ENCODE measurements at regions not wholly inside any gene's neighbourhood (a gene's known extent, or its start where the extent isn't known, plus 50 kb on each side); places are given as distances from the start of the nearest gene placed in this dataset.

GRCh38 chr3:159895430-159895829, 93.2 kb upstream of the IL12A start:
- no peak for DNase-seq
- Mint-ChIP-seq H3K4me1 (no peaks in the 10 kb centered on the region), H3K27ac (no peak overlapping the region), H3K36me3 (no peaks in the 10 kb centered on the region), H3K27me3 (peaks cover 9 to 13% of the 10 kb centered on the region in 2 donors), H3K9me3 (no peaks in the 10 kb centered on the region), H3K4me3 (no peak overlapping the region)
- H3K4me1 ChIP-seq (ENCODE audit: insufficient read depth, low read length), result no peaks in the 10 kb centered on the region
- H3K27me3 ChIP-seq (ENCODE audit: insufficient read depth, low read length), result no peaks in the 10 kb centered on the region
- ChIA-PET CTCF (ENCODE audit: partially characterized antibody) (interaction anchor here (1.1 kb wide), 2 partner anchors 9 to 11 kb away, joined by 3 read pairs; no protein-coding TSS in a partner anchor), POLR2A (ENCODE audit: partially characterized antibody) (no interaction called here)
- H3K9me3 ChIP-seq (ENCODE audit: control insufficient read depth in 1 of 2, low read length in 2 of 2), result no peaks in the 10 kb centered on the region
- no peak overlapping the region for H3K27ac ChIP-seq (ENCODE audit: low read depth, low read length)
- intact Hi-C loops (cut with micrococcal nuclease), result no loop called here
- no peak overlapping the region for H3K4me3 ChIP-seq (ENCODE audit: low read length in 2 of 2)
- no peaks in the 10 kb centered on the region for H3K36me3 ChIP-seq (ENCODE audit: insufficient read depth, low read length)

- Histone ChIP-seq H3K36me3 (ENCODE audit: insufficient read depth, low read length) (no peaks in the 10 kb centered on the region), H3K27me3 (ENCODE audit: insufficient read depth, low read length) (no peaks in the 10 kb centered on the region), H3K4me1 (ENCODE audit: insufficient read depth, low read length) (no peaks in the 10 kb centered on the region), H3K4me3 (ENCODE audit: low read length in 2 of 2) (no peak overlapping the region), H3K27ac (ENCODE audit: low read depth, low read length) (no peak overlapping the region), H3K9me3 (ENCODE audit: control insufficient read depth in 1 of 2, low read length in 2 of 2) (no peaks in the 10 kb centered on the region)
- peaks cover 8 to 12% of the 10 kb centered on the region in 2 donors for H3K27me3 Mint-ChIP-seq
- intact Hi-C loops (cut with micrococcal nuclease), result no loop called here
- ChIA-PET CTCF (ENCODE audit: partially characterized antibody) (no interaction called here), POLR2A (ENCODE audit: partially characterized antibody) (no interaction called here)
- no peaks in the 10 kb centered on the region for H3K9me3 Mint-ChIP-seq
- H3K4me1 Mint-ChIP-seq, result no peaks in the 10 kb centered on the region
- no peaks in the 10 kb centered on the region for H3K36me3 Mint-ChIP-seq
- H3K4me3 Mint-ChIP-seq, result no peak overlapping the region
- no peak for DNase-seq
- H3K27ac Mint-ChIP-seq, result no peak overlapping the region
These were observed 92.1 kb upstream of the IL12A start for GRCh38 chr3:159896543-159896942.

GRCh38 chr3:159897331-159898075, 91.1 kb upstream of the IL12A start:
- no peak for DNase-seq
- Histone ChIP-seq H3K4me1 (ENCODE audit: insufficient read depth, low read length) (no peaks in the 10 kb centered on the region), H3K4me3 (ENCODE audit: low read length in 2 of 2) (no peak overlapping the region), H3K36me3 (ENCODE audit: insufficient read depth, low read length) (no peaks in the 10 kb centered on the region), H3K27me3 (ENCODE audit: insufficient read depth, low read length) (no peaks in the 10 kb centered on the region), H3K9me3 (ENCODE audit: control insufficient read depth in 1 of 2, low read length in 2 of 2) (no peaks in the 10 kb centered on the region), H3K27ac (ENCODE audit: low read depth, low read length) (no peak overlapping the region)
- ChIA-PET CTCF (ENCODE audit: partially characterized antibody) (no interaction called here), POLR2A (ENCODE audit: partially characterized antibody) (no interaction called here)
- no peaks in the 10 kb centered on the region for H3K9me3 Mint-ChIP-seq
- H3K27me3 Mint-ChIP-seq, result peaks cover 6 to 13% of the 10 kb centered on the region in 2 donors
- intact Hi-C loops (cut with micrococcal nuclease), result no loop called here
- H3K36me3 Mint-ChIP-seq, result no peaks in the 10 kb centered on the region
- no peak overlapping the region for H3K4me3 Mint-ChIP-seq
- no peak overlapping the region for H3K27ac Mint-ChIP-seq
- H3K4me1 Mint-ChIP-seq, result no peaks in the 10 kb centered on the region

- intact Hi-C loops (cut with micrococcal nuclease), result no loop called here
- H3K4me1 Mint-ChIP-seq, result no peaks in the 10 kb centered on the region
These were observed 90.5 kb upstream of the IL12A start for GRCh38 chr3:159898147-159898546.

GRCh38 chr3:159899166-159899565, 89.5 kb upstream of the IL12A start:
- DNase-seq, result no peak
- H3K27ac Mint-ChIP-seq, result no peak overlapping the region
- no peaks in the 10 kb centered on the region for H3K9me3 Mint-ChIP-seq
- Histone ChIP-seq H3K27me3 (ENCODE audit: insufficient read depth, low read length) (no peaks in the 10 kb centered on the region), H3K4me1 (ENCODE audit: insufficient read depth, low read length) (no peaks in the 10 kb centered on the region), H3K27ac (ENCODE audit: low read depth, low read length) (no peak overlapping the region), H3K4me3 (ENCODE audit: low read length in 2 of 2) (no peak overlapping the region), H3K36me3 (ENCODE audit: insufficient read depth, low read length) (no peaks in the 10 kb centered on the region), H3K9me3 (ENCODE audit: control insufficient read depth in 1 of 2, low read length in 2 of 2) (no peaks in the 10 kb centered on the region)
- no peaks in the 10 kb centered on the region for H3K4me1 Mint-ChIP-seq
- no peaks in the 10 kb centered on the region for H3K36me3 Mint-ChIP-seq
- intact Hi-C loops (cut with micrococcal nuclease), result no loop called here
- H3K4me3 Mint-ChIP-seq, result no peak overlapping the region
- H3K27me3 Mint-ChIP-seq, result peaks cover 6 to 13% of the 10 kb centered on the region in 2 donors
- ChIA-PET POLR2A (ENCODE audit: partially characterized antibody) (no interaction called here), CTCF (ENCODE audit: partially characterized antibody) (no interaction called here)

More at GRCh38 chr3:159898147-159898546, 90.5 kb upstream of the IL12A start:
- Mint-ChIP-seq H3K9me3 (no peaks in the 10 kb centered on the region), H3K4me3 (no peak overlapping the region), H3K27me3 (peaks cover 6 to 13% of the 10 kb centered on the region in 2 donors), H3K27ac (no peak overlapping the region), H3K36me3 (no peaks in the 10 kb centered on the region)
- Histone ChIP-seq H3K4me3 (ENCODE audit: low read length in 2 of 2) (no peak overlapping the region), H3K27me3 (ENCODE audit: insufficient read depth, low read length) (no peaks in the 10 kb centered on the region), H3K4me1 (ENCODE audit: insufficient read depth, low read length) (no peaks in the 10 kb centered on the region), H3K36me3 (ENCODE audit: insufficient read depth, low read length) (no peaks in the 10 kb centered on the region), H3K27ac (ENCODE audit: low read depth, low read length) (no peak overlapping the region), H3K9me3 (ENCODE audit: control insufficient read depth in 1 of 2, low read length in 2 of 2) (no peaks in the 10 kb centered on the region)
- DNase-seq, result no peak
- ChIA-PET CTCF (ENCODE audit: partially characterized antibody) (no interaction called here), POLR2A (ENCODE audit: partially characterized antibody) (no interaction called here)

GRCh38 chr3:159902546-159903314, 85.9 kb upstream of the IL12A start:
- ChIA-PET CTCF (ENCODE audit: partially characterized antibody) (no interaction called here), POLR2A (ENCODE audit: partially characterized antibody) (no interaction called here)
- H3K27me3 Mint-ChIP-seq, result peaks cover 5 to 17% of the 10 kb centered on the region in 2 donors
- no peaks in the 10 kb centered on the region for H3K4me1 ChIP-seq (ENCODE audit: insufficient read depth, low read length)
- H3K27ac ChIP-seq (ENCODE audit: low read depth, low read length), result no peak overlapping the region
- H3K27me3 ChIP-seq (ENCODE audit: insufficient read depth, low read length), result no peaks in the 10 kb centered on the region
- intact Hi-C loops (cut with micrococcal nuclease), result no loop called here
- H3K9me3 Mint-ChIP-seq, result peaks cover 0 to 4% (median 0%) of the 10 kb centered on the region in 8 donors
- no peaks in the 10 kb centered on the region for H3K36me3 Mint-ChIP-seq
- H3K4me1 Mint-ChIP-seq, result no peaks in the 10 kb centered on the region
- H3K4me3 ChIP-seq (ENCODE audit: low read length in 2 of 2), result no peak overlapping the region
- no peaks in the 10 kb centered on the region for H3K9me3 ChIP-seq (ENCODE audit: control insufficient read depth in 1 of 2, low read length in 2 of 2)
- H3K27ac Mint-ChIP-seq, result no peak overlapping the region
- H3K36me3 ChIP-seq (ENCODE audit: insufficient read depth, low read length), result no peaks in the 10 kb centered on the region
- DNase-seq, result no peak
- no peak overlapping the region for H3K4me3 Mint-ChIP-seq

- no peaks in the 10 kb centered on the region for H3K4me1 Mint-ChIP-seq
- H3K27ac Mint-ChIP-seq, result no peak overlapping the region
- Histone ChIP-seq H3K4me1 (ENCODE audit: insufficient read depth, low read length) (no peaks in the 10 kb centered on the region), H3K36me3 (ENCODE audit: insufficient read depth, low read length) (no peaks in the 10 kb centered on the region), H3K9me3 (ENCODE audit: control insufficient read depth in 1 of 2, low read length in 2 of 2) (no peaks in the 10 kb centered on the region), H3K4me3 (ENCODE audit: low read length in 2 of 2) (no peak overlapping the region), H3K27ac (ENCODE audit: low read depth, low read length) (no peak overlapping the region), H3K27me3 (ENCODE audit: insufficient read depth, low read length) (no peaks in the 10 kb centered on the region)
- intact Hi-C loops (cut with micrococcal nuclease), result no loop called here
- no peaks in the 10 kb centered on the region for H3K36me3 Mint-ChIP-seq
- H3K4me3 Mint-ChIP-seq, result no peak overlapping the region
- ChIA-PET POLR2A (ENCODE audit: partially characterized antibody) (no interaction called here), CTCF (ENCODE audit: partially characterized antibody) (interaction anchor here (1.1 kb wide), 1 partner anchor 20 kb away, joined by 3 read pairs; no protein-coding TSS in a partner anchor)
- peaks cover 5 to 16% of the 10 kb centered on the region in 2 donors for H3K27me3 Mint-ChIP-seq
- DNase-seq, result no peak
- H3K9me3 Mint-ChIP-seq, result peaks cover 0 to 4% (median 0%) of the 10 kb centered on the region in 8 donors
These were observed 84.2 kb upstream of the IL12A start for GRCh38 chr3:159904455-159904854.

Data from CD4-positive, alpha-beta memory T cell (primary cell).